ENCODE measurements at regions not wholly inside any gene's neighbourhood (a gene's known extent, or its start where the extent isn't known, plus 50 kb on each side); places are given as distances from the start of the nearest gene placed in this dataset.

DNA sequence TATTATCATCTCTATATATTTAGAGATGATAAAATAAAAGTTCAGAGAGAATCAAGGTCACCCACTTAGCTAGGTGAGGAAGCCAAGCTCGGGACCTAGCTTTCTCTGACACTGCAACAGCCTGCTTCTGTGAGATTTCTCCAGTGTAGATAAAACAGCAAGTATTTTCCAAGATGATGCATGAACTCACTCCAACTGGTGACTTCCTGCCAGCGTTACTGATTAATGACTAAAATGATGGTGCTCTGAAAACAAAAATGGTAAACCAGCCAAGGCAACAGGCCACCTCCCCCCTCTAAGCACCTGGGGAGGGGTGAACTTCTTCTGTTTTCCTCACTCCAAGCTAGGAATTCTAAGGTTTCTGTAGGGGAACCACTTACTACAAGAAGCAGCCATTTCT, 510.2 kb upstream of the ID2 start:
- TF ChIP-seq, protein P1, sequence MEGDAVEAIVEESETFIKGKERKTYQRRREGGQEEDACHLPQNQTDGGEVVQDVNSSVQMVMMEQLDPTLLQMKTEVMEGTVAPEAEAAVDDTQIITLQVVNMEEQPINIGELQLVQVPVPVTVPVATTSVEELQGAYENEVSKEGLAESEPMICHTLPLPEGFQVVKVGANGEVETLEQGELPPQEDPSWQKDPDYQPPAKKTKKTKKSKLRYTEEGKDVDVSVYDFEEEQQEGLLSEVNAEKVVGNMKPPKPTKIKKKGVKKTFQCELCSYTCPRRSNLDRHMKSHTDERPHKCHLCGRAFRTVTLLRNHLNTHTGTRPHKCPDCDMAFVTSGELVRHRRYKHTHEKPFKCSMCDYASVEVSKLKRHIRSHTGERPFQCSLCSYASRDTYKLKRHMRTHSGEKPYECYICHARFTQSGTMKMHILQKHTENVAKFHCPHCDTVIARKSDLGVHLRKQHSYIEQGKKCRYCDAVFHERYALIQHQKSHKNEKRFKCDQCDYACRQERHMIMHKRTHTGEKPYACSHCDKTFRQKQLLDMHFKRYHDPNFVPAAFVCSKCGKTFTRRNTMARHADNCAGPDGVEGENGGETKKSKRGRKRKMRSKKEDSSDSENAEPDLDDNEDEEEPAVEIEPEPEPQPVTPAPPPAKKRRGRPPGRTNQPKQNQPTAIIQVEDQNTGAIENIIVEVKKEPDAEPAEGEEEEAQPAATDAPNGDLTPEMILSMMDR (IDR thresholded peaks at IDR 0.05), result no peak
- TF ChIP-seq POLR2AphosphoS5 (IDR thresholded peaks at IDR 0.05), result no peak
- no peak for TF ChIP-seq POLR2A (IDR thresholded peaks at IDR 0.05)
